Memory B cell (primary cell): ENCODE measurements at regions not wholly inside any gene's neighbourhood (a gene's known extent, or its start where the extent isn't known, plus 50 kb on each side); places are given as distances from the start of the nearest gene placed in this dataset.

ENCODE experiments used
- ATAC-seq: fragments of 150-1000 bp; cut with Tn5 transposase; 2 replicates; pipeline ENCODE4 v1.10.0; 2021; ENCODE audit warnings: low read depth, mild to moderate bottlenecking, moderate library complexity
- DNase-seq, 2 donors: peaks; one replicate each; pipeline ENCODE4 v3.0.0; 2022; ENCODE audit warnings: low spot score in 2 of 2
- H3K27ac Mint-ChIP-seq: one replicate; pipeline ENCODE4 v1.8.0; 2022; ENCODE audit warnings: mild to moderate bottlenecking, moderate library complexity, mixed read lengths
- H3K27me3 Mint-ChIP-seq: one replicate; pipeline ENCODE4 v1.8.0; 2022; ENCODE audit warnings: mixed read lengths
- H3K36me3 Mint-ChIP-seq: one replicate; pipeline ENCODE4 v1.8.0; 2022; ENCODE audit warnings: mild to moderate bottlenecking, mixed read lengths
- H3K4me1 Mint-ChIP-seq: one replicate; pipeline ENCODE4 v1.8.0; 2022; ENCODE audit warnings: mixed read lengths
- H3K4me3 Mint-ChIP-seq: one replicate; pipeline ENCODE4 v1.8.0; 2022; ENCODE audit warnings: mild to moderate bottlenecking, moderate library complexity, mixed read lengths
- H3K9me3 Mint-ChIP-seq: one replicate; pipeline ENCODE4 v1.8.0; 2022; ENCODE audit warnings: mixed read lengths

GRCh38 chr6:144347933-144348332 is 62.8 kb downstream of the UTRN start:
- Mint-ChIP-seq H3K4me3 (peak overlapping the region; percentile 46), H3K4me1 (peaks cover 65% of the 10 kb centered on the region), H3K27ac (peak overlapping the region; percentile 85), H3K27me3 (no peaks in the 10 kb centered on the region), H3K9me3 (peaks cover 2% of the 10 kb centered on the region), H3K36me3 (peaks cover 12% of the 10 kb centered on the region)
- DNase-seq (no peak), ATAC-seq (no peak)

GRCh38 chr6:144349690-144350527 is 64.8 kb downstream of the UTRN start:
- Mint-ChIP-seq H3K4me1 (peaks cover 63% of the 10 kb centered on the region), H3K9me3 (peaks cover 2% of the 10 kb centered on the region), H3K4me3 (peak overlapping the region; percentile 71), H3K36me3 (peaks cover 19% of the 10 kb centered on the region), H3K27me3 (no peaks in the 10 kb centered on the region), H3K27ac (peak overlapping the region; percentile 85)
- ATAC-seq: peak; percentile 63
- no peak for DNase-seq

- Mint-ChIP-seq H3K27ac (peak overlapping the region; percentile 85), H3K4me1 (peaks cover 58% of the 10 kb centered on the region), H3K36me3 (peaks cover 19% of the 10 kb centered on the region), H3K4me3 (peak overlapping the region; percentile 71), H3K9me3 (peaks cover 2% of the 10 kb centered on the region), H3K27me3 (no peaks in the 10 kb centered on the region)
- DNase-seq (no peak), ATAC-seq (peak; percentile 4)
These were observed 65.4 kb downstream of the UTRN start for GRCh38 chr6:144350528-144350880.

- ATAC-seq (no peak), DNase-seq (no peak)
- peaks cover 54% of the 10 kb centered on the region for H3K4me1 Mint-ChIP-seq
- peaks cover 19% of the 10 kb centered on the region for H3K36me3 Mint-ChIP-seq
- H3K27me3 Mint-ChIP-seq: no peaks in the 10 kb centered on the region
- H3K9me3 Mint-ChIP-seq: peaks cover 2% of the 10 kb centered on the region
- peak overlapping the region; percentile 62 for H3K27ac Mint-ChIP-seq
- peak overlapping the region; percentile 49 for H3K4me3 Mint-ChIP-seq
These were observed 66.4 kb downstream of the UTRN start for GRCh38 chr6:144351379-144352127.

- Mint-ChIP-seq H3K36me3 (peaks cover 16% of the 10 kb centered on the region), H3K27me3 (no peaks in the 10 kb centered on the region), H3K9me3 (peaks cover 2% of the 10 kb centered on the region), H3K4me3 (peak overlapping the region; percentile 35), H3K4me1 (peaks cover 47% of the 10 kb centered on the region), H3K27ac (peak overlapping the region; percentile 62)
- peak; percentile 73 for ATAC-seq
- DNase-seq: no peak
These were observed 67.2 kb downstream of the UTRN start for GRCh38 chr6:144352331-144352730.

- Mint-ChIP-seq H3K27me3 (no peaks in the 10 kb centered on the region), H3K4me1 (peaks cover 38% of the 10 kb centered on the region), H3K36me3 (peaks cover 11% of the 10 kb centered on the region), H3K27ac (no peak overlapping the region), H3K9me3 (no peaks in the 10 kb centered on the region), H3K4me3 (no peak overlapping the region)
- DNase-seq: no peak
- ATAC-seq: no peak
These were observed 68.8 kb downstream of the UTRN start for GRCh38 chr6:144353871-144354314.

GRCh38 chr6:144359783-144360182 is 74.6 kb downstream of the UTRN start:
- ATAC-seq (no peak), DNase-seq (no peak)
- peaks cover 31% of the 10 kb centered on the region for H3K4me1 Mint-ChIP-seq
- peaks cover 10% of the 10 kb centered on the region for H3K36me3 Mint-ChIP-seq
- H3K27me3 Mint-ChIP-seq: no peaks in the 10 kb centered on the region
- H3K27ac Mint-ChIP-seq: no peak overlapping the region
- H3K9me3 Mint-ChIP-seq: no peaks in the 10 kb centered on the region
- no peak overlapping the region for H3K4me3 Mint-ChIP-seq

GRCh38 chr6:144360401-144360800 is 75.3 kb downstream of the UTRN start:
- Mint-ChIP-seq H3K27ac (no peak overlapping the region), H3K36me3 (peaks cover 10% of the 10 kb centered on the region), H3K4me1 (peaks cover 34% of the 10 kb centered on the region), H3K4me3 (no peak overlapping the region), H3K9me3 (no peaks in the 10 kb centered on the region), H3K27me3 (no peaks in the 10 kb centered on the region)
- no peak for DNase-seq
- ATAC-seq: no peak

- no peak for ATAC-seq
- Mint-ChIP-seq H3K9me3 (no peaks in the 10 kb centered on the region), H3K27me3 (no peaks in the 10 kb centered on the region), H3K36me3 (peaks cover 10% of the 10 kb centered on the region), H3K27ac (no peak overlapping the region), H3K4me3 (no peak overlapping the region), H3K4me1 (peaks cover 35% of the 10 kb centered on the region)
- DNase-seq: no peak
These were observed 75.9 kb downstream of the UTRN start for GRCh38 chr6:144361016-144361415.

- no peak overlapping the region for H3K4me3 Mint-ChIP-seq
- DNase-seq: no peak
- peaks cover 10% of the 10 kb centered on the region for H3K36me3 Mint-ChIP-seq
- ATAC-seq: no peak
- no peaks in the 10 kb centered on the region for H3K9me3 Mint-ChIP-seq
- H3K27me3 Mint-ChIP-seq: no peaks in the 10 kb centered on the region
- peaks cover 42% of the 10 kb centered on the region for H3K4me1 Mint-ChIP-seq
- H3K27ac Mint-ChIP-seq: no peak overlapping the region
These were observed 77.2 kb downstream of the UTRN start for GRCh38 chr6:144362042-144363018.

GRCh38 chr6:144364208-144364720 is 79.1 kb downstream of the UTRN start:
- no peak overlapping the region for H3K4me3 Mint-ChIP-seq
- DNase-seq (no peak), ATAC-seq (no peak)
- peaks cover 37% of the 10 kb centered on the region for H3K4me1 Mint-ChIP-seq
- no peaks in the 10 kb centered on the region for H3K27me3 Mint-ChIP-seq
- H3K9me3 Mint-ChIP-seq: no peaks in the 10 kb centered on the region
- H3K27ac Mint-ChIP-seq: peak overlapping the region; percentile 0
- H3K36me3 Mint-ChIP-seq: peaks cover 9% of the 10 kb centered on the region

GRCh38 chr6:144364782-144365181 is 79.6 kb downstream of the UTRN start:
- H3K4me3 Mint-ChIP-seq: no peak overlapping the region
- no peaks in the 10 kb centered on the region for H3K9me3 Mint-ChIP-seq
- peaks cover 38% of the 10 kb centered on the region for H3K4me1 Mint-ChIP-seq
- no peak for DNase-seq
- peak overlapping the region; percentile 0 for H3K27ac Mint-ChIP-seq
- ATAC-seq: no peak
- no peaks in the 10 kb centered on the region for H3K27me3 Mint-ChIP-seq
- H3K36me3 Mint-ChIP-seq: peaks cover 12% of the 10 kb centered on the region

- DNase-seq (no peak), ATAC-seq (no peak)
- Mint-ChIP-seq H3K4me3 (no peak overlapping the region), H3K36me3 (peaks cover 14% of the 10 kb centered on the region), H3K4me1 (peaks cover 37% of the 10 kb centered on the region), H3K9me3 (no peaks in the 10 kb centered on the region), H3K27me3 (no peaks in the 10 kb centered on the region), H3K27ac (no peak overlapping the region)
These were observed 80.1 kb downstream of the UTRN start for GRCh38 chr6:144365271-144365670.
